ENCODE measurements at regions not wholly inside any gene's neighbourhood (a gene's known extent, or its start where the extent isn't known, plus 50 kb on each side); places are given as distances from the start of the nearest gene placed in this dataset.

DNA sequence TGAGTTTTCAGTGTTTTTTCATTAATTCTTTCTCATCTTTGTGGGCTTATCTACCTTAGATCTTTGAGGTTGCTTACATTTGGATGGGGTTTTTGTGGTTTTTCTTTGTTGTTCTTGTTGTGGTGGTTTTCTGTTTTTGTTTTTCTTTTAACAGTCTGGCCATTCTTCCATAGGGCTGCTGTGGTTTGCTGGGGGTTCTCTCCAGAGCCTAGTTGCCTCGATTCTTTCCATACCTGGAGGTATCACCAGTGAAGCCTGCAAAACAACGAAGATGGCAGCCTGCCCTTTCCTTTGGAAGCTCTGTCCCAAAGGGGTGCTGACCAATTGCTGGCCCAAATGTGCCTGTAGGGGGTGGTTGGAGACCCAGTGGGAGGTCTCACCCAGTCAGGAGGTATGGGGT is 168.6 kb upstream of the CLNK start:
- H3K9me3 Mint-ChIP-seq = peaks cover 82% of the 10 kb centered on the region
- TF ChIP-seq ELF4 (CRISPR knock-in tag; IDR thresholded peaks at IDR 0.05; ENCODE audit: low read depth) (no peak), MXD4 (CRISPR knock-in tag; IDR thresholded peaks at IDR 0.05; ENCODE audit: borderline replicate concordance) (no peak)
- TF ChIP-seq, protein P1, sequence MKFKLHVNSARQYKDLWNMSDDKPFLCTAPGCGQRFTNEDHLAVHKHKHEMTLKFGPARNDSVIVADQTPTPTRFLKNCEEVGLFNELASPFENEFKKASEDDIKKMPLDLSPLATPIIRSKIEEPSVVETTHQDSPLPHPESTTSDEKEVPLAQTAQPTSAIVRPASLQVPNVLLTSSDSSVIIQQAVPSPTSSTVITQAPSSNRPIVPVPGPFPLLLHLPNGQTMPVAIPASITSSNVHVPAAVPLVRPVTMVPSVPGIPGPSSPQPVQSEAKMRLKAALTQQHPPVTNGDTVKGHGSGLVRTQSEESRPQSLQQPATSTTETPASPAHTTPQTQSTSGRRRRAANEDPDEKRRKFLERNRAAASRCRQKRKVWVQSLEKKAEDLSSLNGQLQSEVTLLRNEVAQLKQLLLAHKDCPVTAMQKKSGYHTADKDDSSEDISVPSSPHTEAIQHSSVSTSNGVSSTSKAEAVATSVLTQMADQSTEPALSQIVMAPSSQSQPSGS (CRISPR knock-in tag; IDR thresholded peaks at IDR 0.05; ENCODE audit: borderline replicate concordance, low read depth) = no peak
- TF ChIP-seq, protein P2, sequence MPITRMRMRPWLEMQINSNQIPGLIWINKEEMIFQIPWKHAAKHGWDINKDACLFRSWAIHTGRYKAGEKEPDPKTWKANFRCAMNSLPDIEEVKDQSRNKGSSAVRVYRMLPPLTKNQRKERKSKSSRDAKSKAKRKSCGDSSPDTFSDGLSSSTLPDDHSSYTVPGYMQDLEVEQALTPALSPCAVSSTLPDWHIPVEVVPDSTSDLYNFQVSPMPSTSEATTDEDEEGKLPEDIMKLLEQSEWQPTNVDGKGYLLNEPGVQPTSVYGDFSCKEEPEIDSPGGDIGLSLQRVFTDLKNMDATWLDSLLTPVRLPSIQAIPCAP (CRISPR knock-in tag; IDR thresholded peaks at IDR 0.05) = no peak
- TF ChIP-seq, protein P3, sequence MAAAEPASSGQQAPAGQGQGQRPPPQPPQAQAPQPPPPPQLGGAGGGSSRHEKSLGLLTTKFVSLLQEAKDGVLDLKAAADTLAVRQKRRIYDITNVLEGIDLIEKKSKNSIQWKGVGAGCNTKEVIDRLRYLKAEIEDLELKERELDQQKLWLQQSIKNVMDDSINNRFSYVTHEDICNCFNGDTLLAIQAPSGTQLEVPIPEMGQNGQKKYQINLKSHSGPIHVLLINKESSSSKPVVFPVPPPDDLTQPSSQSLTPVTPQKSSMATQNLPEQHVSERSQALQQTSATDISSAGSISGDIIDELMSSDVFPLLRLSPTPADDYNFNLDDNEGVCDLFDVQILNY (CRISPR knock-in tag; IDR thresholded peaks at IDR 0.05) = no peak
- TF ChIP-seq, protein P4, sequence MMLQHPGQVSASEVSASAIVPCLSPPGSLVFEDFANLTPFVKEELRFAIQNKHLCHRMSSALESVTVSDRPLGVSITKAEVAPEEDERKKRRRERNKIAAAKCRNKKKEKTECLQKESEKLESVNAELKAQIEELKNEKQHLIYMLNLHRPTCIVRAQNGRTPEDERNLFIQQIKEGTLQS (CRISPR knock-in tag; conservative IDR thresholded peaks at IDR 0.05) = no peak
- no peak overlapping the region for H3K27ac Mint-ChIP-seq
- H3K27me3 Mint-ChIP-seq (ENCODE audit: low read depth) = peaks cover 8% of the 10 kb centered on the region
- CTCF ChIA-PET = no interaction called here
- peaks cover 57% of the 10 kb centered on the region for H3K36me3 Mint-ChIP-seq
- H3K4me1 Mint-ChIP-seq = no peaks in the 10 kb centered on the region
- H3K4me3 Mint-ChIP-seq = no peak overlapping the region
- no peak for ATAC-seq
- DNase-seq (ENCODE audit: low spot score) = no peak
- POLR2A ChIA-PET = no interaction called here

DNA sequence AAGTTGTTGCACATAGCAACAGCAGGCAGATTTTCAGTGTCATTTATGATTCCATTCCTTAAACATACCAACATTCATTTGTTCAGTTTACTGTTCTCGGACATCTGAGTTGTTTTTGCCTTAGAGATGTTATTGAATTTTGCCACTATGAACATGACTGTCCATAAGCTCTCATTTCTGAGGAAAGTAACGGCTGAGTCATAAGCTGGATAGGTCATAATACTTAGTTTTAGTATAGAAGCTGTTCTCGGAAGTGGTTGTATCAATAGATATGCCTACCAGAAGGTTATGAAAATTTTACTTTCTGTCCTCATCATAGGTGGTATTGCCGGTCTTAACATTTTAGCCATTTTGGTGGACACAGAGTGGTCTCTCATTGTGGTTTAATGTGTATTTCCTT is 157.1 kb upstream of the CLNK start:
- H3K27ac Mint-ChIP-seq = no peak overlapping the region
- H3K4me3 Mint-ChIP-seq = no peak overlapping the region
- ATAC-seq (no peak), DNase-seq (ENCODE audit: low spot score) (no peak)
- H3K4me1 Mint-ChIP-seq = 0 out of 2 replicates have a peak, but pooled peaks cover 2% of the 10 kb centered on the region
- ChIA-PET CTCF (no interaction called here), POLR2A (no interaction called here)
- H3K36me3 Mint-ChIP-seq = peaks cover 31% of the 10 kb centered on the region
- TF ChIP-seq, protein P4 (CRISPR knock-in tag; conservative IDR thresholded peaks at IDR 0.05) = no peak
- no peak for TF ChIP-seq SP1 (CRISPR knock-in tag; conservative IDR thresholded peaks at IDR 0.05)
- no peak for TF ChIP-seq NFYB (CRISPR knock-in tag; conservative IDR thresholded peaks at IDR 0.05; ENCODE audit: low read depth)
- TF ChIP-seq JAZF1 (CRISPR knock-in tag; IDR thresholded peaks at IDR 0.05) = no peak
- TF ChIP-seq RELA (CRISPR knock-in tag; IDR thresholded peaks at IDR 0.05; ENCODE audit: borderline replicate concordance) = no peak
- TF ChIP-seq, protein P5, sequence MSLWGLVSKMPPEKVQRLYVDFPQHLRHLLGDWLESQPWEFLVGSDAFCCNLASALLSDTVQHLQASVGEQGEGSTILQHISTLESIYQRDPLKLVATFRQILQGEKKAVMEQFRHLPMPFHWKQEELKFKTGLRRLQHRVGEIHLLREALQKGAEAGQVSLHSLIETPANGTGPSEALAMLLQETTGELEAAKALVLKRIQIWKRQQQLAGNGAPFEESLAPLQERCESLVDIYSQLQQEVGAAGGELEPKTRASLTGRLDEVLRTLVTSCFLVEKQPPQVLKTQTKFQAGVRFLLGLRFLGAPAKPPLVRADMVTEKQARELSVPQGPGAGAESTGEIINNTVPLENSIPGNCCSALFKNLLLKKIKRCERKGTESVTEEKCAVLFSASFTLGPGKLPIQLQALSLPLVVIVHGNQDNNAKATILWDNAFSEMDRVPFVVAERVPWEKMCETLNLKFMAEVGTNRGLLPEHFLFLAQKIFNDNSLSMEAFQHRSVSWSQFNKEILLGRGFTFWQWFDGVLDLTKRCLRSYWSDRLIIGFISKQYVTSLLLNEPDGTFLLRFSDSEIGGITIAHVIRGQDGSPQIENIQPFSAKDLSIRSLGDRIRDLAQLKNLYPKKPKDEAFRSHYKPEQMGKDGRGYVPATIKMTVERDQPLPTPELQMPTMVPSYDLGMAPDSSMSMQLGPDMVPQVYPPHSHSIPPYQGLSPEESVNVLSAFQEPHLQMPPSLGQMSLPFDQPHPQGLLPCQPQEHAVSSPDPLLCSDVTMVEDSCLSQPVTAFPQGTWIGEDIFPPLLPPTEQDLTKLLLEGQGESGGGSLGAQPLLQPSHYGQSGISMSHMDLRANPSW (CRISPR knock-in tag; conservative IDR thresholded peaks at IDR 0.05; ENCODE audit: low read depth) = no peak
- no peak for TF ChIP-seq FOXJ3 (CRISPR knock-in tag; IDR thresholded peaks at IDR 0.05; ENCODE audit: borderline replicate concordance)
- TF ChIP-seq, protein P6, sequence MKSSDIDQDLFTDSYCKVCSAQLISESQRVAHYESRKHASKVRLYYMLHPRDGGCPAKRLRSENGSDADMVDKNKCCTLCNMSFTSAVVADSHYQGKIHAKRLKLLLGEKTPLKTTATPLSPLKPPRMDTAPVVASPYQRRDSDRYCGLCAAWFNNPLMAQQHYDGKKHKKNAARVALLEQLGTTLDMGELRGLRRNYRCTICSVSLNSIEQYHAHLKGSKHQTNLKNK (CRISPR knock-in tag; IDR thresholded peaks at IDR 0.05) = no peak
- no peak for TF ChIP-seq NFATC4 (CRISPR knock-in tag; IDR thresholded peaks at IDR 0.05)
- TF ChIP-seq, protein P7, sequence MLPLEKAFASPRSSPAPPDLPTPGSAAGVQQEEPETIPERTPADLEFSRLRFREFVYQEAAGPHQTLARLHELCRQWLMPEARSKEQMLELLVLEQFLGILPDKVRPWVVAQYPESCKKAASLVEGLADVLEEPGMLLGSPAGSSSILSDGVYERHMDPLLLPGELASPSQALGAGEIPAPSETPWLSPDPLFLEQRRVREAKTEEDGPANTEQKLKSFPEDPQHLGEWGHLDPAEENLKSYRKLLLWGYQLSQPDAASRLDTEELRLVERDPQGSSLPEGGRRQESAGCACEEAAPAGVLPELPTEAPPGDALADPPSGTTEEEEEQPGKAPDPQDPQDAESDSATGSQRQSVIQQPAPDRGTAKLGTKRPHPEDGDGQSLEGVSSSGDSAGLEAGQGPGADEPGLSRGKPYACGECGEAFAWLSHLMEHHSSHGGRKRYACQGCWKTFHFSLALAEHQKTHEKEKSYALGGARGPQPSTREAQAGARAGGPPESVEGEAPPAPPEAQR (CRISPR knock-in tag; IDR thresholded peaks at IDR 0.05) = no peak
- TF ChIP-seq, protein P8, sequence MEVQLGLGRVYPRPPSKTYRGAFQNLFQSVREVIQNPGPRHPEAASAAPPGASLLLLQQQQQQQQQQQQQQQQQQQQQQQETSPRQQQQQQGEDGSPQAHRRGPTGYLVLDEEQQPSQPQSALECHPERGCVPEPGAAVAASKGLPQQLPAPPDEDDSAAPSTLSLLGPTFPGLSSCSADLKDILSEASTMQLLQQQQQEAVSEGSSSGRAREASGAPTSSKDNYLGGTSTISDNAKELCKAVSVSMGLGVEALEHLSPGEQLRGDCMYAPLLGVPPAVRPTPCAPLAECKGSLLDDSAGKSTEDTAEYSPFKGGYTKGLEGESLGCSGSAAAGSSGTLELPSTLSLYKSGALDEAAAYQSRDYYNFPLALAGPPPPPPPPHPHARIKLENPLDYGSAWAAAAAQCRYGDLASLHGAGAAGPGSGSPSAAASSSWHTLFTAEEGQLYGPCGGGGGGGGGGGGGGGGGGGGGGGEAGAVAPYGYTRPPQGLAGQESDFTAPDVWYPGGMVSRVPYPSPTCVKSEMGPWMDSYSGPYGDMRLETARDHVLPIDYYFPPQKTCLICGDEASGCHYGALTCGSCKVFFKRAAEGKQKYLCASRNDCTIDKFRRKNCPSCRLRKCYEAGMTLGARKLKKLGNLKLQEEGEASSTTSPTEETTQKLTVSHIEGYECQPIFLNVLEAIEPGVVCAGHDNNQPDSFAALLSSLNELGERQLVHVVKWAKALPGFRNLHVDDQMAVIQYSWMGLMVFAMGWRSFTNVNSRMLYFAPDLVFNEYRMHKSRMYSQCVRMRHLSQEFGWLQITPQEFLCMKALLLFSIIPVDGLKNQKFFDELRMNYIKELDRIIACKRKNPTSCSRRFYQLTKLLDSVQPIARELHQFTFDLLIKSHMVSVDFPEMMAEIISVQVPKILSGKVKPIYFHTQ (CRISPR knock-in tag; IDR thresholded peaks at IDR 0.05) = no peak
- no peak for TF ChIP-seq TEAD4 (CRISPR knock-in tag; IDR thresholded peaks at IDR 0.05)
- no peak for TF ChIP-seq GTF2I (CRISPR knock-in tag; conservative IDR thresholded peaks at IDR 0.05)
- H3K9me3 Mint-ChIP-seq = peaks cover 63% of the 10 kb centered on the region
- no peaks in the 10 kb centered on the region; the same call in 1 of the 2 replicates for H3K27me3 Mint-ChIP-seq (ENCODE audit: low read depth)
